Smooth muscle cell (in vitro differentiated cells): ENCODE measurements at regions not wholly inside any gene's neighbourhood (a gene's known extent, or its start where the extent isn't known, plus 50 kb on each side); places are given as distances from the start of the nearest gene placed in this dataset.

Experiments
- DNase-seq: peaks from one replicate; lab custom pipeline; 2025; ENCODE audit not compliant: unreplicated experiment; lab: John Stamatoyannopoulos, UW
- H2AFZ ChIP-seq: fragments of 200-600 bp; sonication (generic); 2 replicates; pipeline ENCODE4 v1.6.0; 2016; ENCODE audit warnings: antibody characterized with exemption, low read depth, mild to moderate bottlenecking
- H3F3A ChIP-seq: fragments of 200-600 bp; sonication (generic); 2 replicates; pipeline ENCODE4 v1.6.0; 2017; ENCODE audit warnings: antibody characterized with exemption, low read depth
- H3K27ac ChIP-seq: fragments of 200-600 bp; sonication (generic); 2 replicates; pipeline ENCODE4 v1.5.1; 2016; ENCODE audit warnings: low read depth, mild to moderate bottlenecking
- H3K27me3 ChIP-seq: fragments of 200-600 bp; sonication (generic); 2 replicates; pipeline ENCODE4 v1.6.1; 2016; ENCODE audit warnings: low read depth, mild to moderate bottlenecking
- H3K36me3 ChIP-seq: fragments of 200-600 bp; sonication (generic); 2 replicates; pipeline ENCODE4 v1.5.1; 2016; ENCODE audit warnings: low read depth
- H3K4me1 ChIP-seq: fragments of 200-600 bp; sonication (generic); 2 replicates; pipeline ENCODE4 v1.5.1; 2016; ENCODE audit warnings: low read depth
- H3K4me2 ChIP-seq: fragments of 200-600 bp; sonication (generic); 2 replicates; pipeline ENCODE4 v1.6.0; 2016; ENCODE audit warnings: mild to moderate bottlenecking
- H3K4me3 ChIP-seq: fragments of 200-600 bp; sonication (generic); 2 replicates; pipeline ENCODE4 v1.5.1; 2016; ENCODE audit warnings: mild to moderate bottlenecking
- H3K79me2 ChIP-seq: fragments of 200-600 bp; sonication (generic); 2 replicates; pipeline ENCODE4 v1.6.0; 2016; ENCODE audit warnings: low read depth, mild to moderate bottlenecking
- H3K9ac ChIP-seq: fragments of 200-600 bp; sonication (generic); 2 replicates; pipeline ENCODE4 v1.6.0; 2016; ENCODE audit warnings: low read depth
- H3K9me3 ChIP-seq: fragments of 200-600 bp; sonication (generic); replicated peaks from 2 replicates; pipeline ENCODE4 v1.5.1; 2016; ENCODE audit warnings: low read depth
- H4K20me1 ChIP-seq: fragments of 200-600 bp; sonication (generic); 2 replicates; pipeline ENCODE4 v1.6.0; 2016; ENCODE audit warnings: low read depth
- CTCF ChIP-seq: fragments of 200-600 bp; sonication (generic); IDR thresholded peaks from 2 replicates; pipeline ENCODE4 v1.5.1; 2017; ENCODE audit warnings: borderline replicate concordance, mild to moderate bottlenecking, antibody characterized with exemption; ENCODE audit not compliant: insufficient read depth, poor library complexity, severe bottlenecking
- WGBS: methylation state at CpG from one replicate; pipeline ENCODE4 v1.1.7; 2016; ENCODE audit warnings: low lambda C conversion rate; 5-methylcytosine and 5-hydroxymethylcytosine counted together

GRCh38 chr3:72584262-72584661 is 264.0 kb downstream of the SHQ1 start:
- no peaks in the 10 kb centered on the region for H4K20me1 ChIP-seq
- no peak overlapping the region for H3K4me3 ChIP-seq
- H3K36me3 ChIP-seq = no peaks in the 10 kb centered on the region
- DNase-seq = no peak
- no peak overlapping the region for H2AFZ ChIP-seq
- H3K9me3 ChIP-seq = no peaks in the 10 kb centered on the region
- no peak overlapping the region for H3K4me2 ChIP-seq
- no peaks in the 10 kb centered on the region for H3K27me3 ChIP-seq
- H3F3A ChIP-seq = no peaks in the 10 kb centered on the region
- 94% methylated on average over 2 of the region's 2 CpGs for WGBS
- no peak for TF ChIP-seq CTCF
- H3K4me1 ChIP-seq = peaks cover 12% of the 10 kb centered on the region
- no peaks in the 10 kb centered on the region for H3K79me2 ChIP-seq
- no peak overlapping the region for H3K9ac ChIP-seq
- H3K27ac ChIP-seq = no peak overlapping the region

GRCh38 chr3:72582963-72583362 is 265.3 kb downstream of the SHQ1 start:
- no peaks in the 10 kb centered on the region for H4K20me1 ChIP-seq
- H3K27me3 ChIP-seq = no peaks in the 10 kb centered on the region
- no peaks in the 10 kb centered on the region for H3K36me3 ChIP-seq
- H3K9me3 ChIP-seq = no peaks in the 10 kb centered on the region
- WGBS = 94% methylated on average over 7 of the region's 7 CpGs
- H3K9ac ChIP-seq = no peak overlapping the region
- DNase-seq = no peak
- no peaks in the 10 kb centered on the region for H3K79me2 ChIP-seq
- no peak for TF ChIP-seq CTCF
- H3K4me3 ChIP-seq = no peak overlapping the region
- peaks cover 12% of the 10 kb centered on the region for H3K4me1 ChIP-seq
- H3F3A ChIP-seq = no peaks in the 10 kb centered on the region
- no peak overlapping the region for H2AFZ ChIP-seq
- H3K4me2 ChIP-seq = no peak overlapping the region
- no peak overlapping the region for H3K27ac ChIP-seq

GRCh38 chr3:72582211-72582878 is 265.9 kb downstream of the SHQ1 start:
- H3K27ac ChIP-seq = no peak overlapping the region
- H3K79me2 ChIP-seq = no peaks in the 10 kb centered on the region
- no peak overlapping the region for H3K4me3 ChIP-seq
- no peak overlapping the region for H3K9ac ChIP-seq
- TF ChIP-seq CTCF = no peak
- DNase-seq = no peak
- 62% methylated on average over 6 of the region's 6 CpGs for WGBS
- no peaks in the 10 kb centered on the region for H4K20me1 ChIP-seq
- H3F3A ChIP-seq = no peaks in the 10 kb centered on the region
- no peak overlapping the region for H2AFZ ChIP-seq
- no peaks in the 10 kb centered on the region for H3K36me3 ChIP-seq
- no peaks in the 10 kb centered on the region for H3K9me3 ChIP-seq
- no peak overlapping the region for H3K4me2 ChIP-seq
- peaks cover 12% of the 10 kb centered on the region for H3K4me1 ChIP-seq
- H3K27me3 ChIP-seq = no peaks in the 10 kb centered on the region

GRCh38 chr3:72580900-72581299 is 267.3 kb downstream of the SHQ1 start:
- Histone ChIP-seq H4K20me1 (no peaks in the 10 kb centered on the region), H3K4me2 (no peak overlapping the region), H3K27ac (no peak overlapping the region), H3F3A (no peaks in the 10 kb centered on the region), H3K4me3 (no peak overlapping the region), H3K79me2 (no peaks in the 10 kb centered on the region), H2AFZ (no peak overlapping the region), H3K9me3 (no peaks in the 10 kb centered on the region), H3K4me1 (peaks cover 12% of the 10 kb centered on the region), H3K27me3 (no peaks in the 10 kb centered on the region), H3K9ac (no peak overlapping the region), H3K36me3 (no peaks in the 10 kb centered on the region)
- DNase-seq = no peak
- TF ChIP-seq CTCF = no peak
- 94% methylated on average over 2 of the region's 2 CpGs for WGBS
